ENCODE measurements at regions not wholly inside any gene's neighbourhood (a gene's known extent, or its start where the extent isn't known, plus 50 kb on each side); places are given as distances from the start of the nearest gene placed in this dataset.

DNA sequence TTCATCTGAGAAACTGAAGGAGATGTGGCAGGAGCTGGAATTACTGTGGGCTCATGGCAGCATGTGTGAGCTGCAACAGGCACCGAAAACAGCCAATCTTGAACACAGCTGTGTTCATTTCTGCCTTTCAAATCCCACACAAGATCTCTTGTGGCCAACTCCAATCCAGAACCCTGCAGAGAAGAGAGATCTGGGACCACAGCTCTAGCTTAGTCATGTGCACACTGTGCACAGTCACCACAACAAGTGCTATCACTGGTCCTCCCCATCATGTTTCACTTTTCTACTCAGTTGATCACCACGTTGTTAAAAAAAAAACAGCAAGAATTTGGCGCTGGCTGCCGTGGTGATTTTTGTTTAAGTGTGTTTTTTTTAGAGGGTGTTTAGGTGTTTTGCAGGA lies 254.5 kb upstream of the ELAC2 start:
- no peaks in the 10 kb centered on the region for H3K36me3 ChIP-seq (ENCODE audit: control insufficient read depth in 2 of 2, insufficient read depth in 2 of 2, low read length in 2 of 2)
- H3K27me3 ChIP-seq (ENCODE audit: control insufficient read depth in 1 of 2, insufficient read depth in 2 of 2, low read length in 2 of 2) = no peaks in the 10 kb centered on the region

DNA sequence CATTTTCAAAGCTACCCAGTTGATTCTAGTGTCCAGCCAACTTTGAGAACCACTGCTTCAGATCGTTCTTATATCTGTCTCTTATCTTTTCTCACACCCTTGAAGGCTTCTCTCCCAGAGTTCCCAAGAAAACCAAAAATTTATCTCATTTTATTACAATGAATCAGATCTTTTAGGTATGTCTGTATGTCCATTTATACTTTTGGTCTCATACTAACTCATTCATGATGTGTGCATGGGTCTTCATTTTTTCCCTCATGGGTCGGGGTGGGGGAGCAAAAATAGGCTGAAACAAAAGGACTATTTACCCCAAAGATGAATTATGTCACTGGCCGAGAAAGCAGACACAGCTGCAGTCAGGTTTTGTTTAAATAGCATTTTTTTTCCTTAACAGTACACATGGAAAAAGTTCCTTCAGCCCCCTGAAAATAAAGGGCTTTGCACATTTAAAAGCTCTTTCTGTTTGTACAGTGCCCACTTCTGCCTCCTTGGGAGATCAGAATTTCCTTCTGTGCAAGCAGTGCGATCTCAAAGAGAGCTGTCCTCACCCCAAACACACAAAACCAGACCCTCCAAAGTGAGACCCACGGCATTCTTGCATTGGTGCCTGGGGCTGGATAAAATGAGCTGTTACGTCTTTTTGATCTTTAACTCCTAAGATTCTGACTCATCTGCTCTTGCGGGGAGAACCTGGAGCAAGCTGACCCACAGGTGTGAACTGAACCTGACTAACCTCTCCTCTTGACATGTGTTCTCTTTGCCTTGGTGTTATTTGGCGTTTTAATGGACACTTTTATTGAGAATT lies 251.2 kb upstream of the ELAC2 start:
- no peaks in the 10 kb centered on the region for H3K36me3 ChIP-seq (ENCODE audit: control insufficient read depth in 2 of 2, insufficient read depth in 2 of 2, low read length in 2 of 2)
- H3K4me3 ChIP-seq (ENCODE audit: low read length in 2 of 2) = no peak overlapping the region
- no peaks in the 10 kb centered on the region for H3K9me3 ChIP-seq (ENCODE audit: control insufficient read depth in 2 of 2, low read length in 2 of 2)
- H3K27me3 ChIP-seq (ENCODE audit: control insufficient read depth in 1 of 2, insufficient read depth in 2 of 2, low read length in 2 of 2) = no peaks in the 10 kb centered on the region
- H3K4me1 ChIP-seq (ENCODE audit: control insufficient read depth, insufficient read depth, low read length) = no peaks in the 10 kb centered on the region
- H3K27ac ChIP-seq (ENCODE audit: low read length) = no peak overlapping the region
- no peak overlapping the region for H3K9ac ChIP-seq (ENCODE audit: low read length in 2 of 2)

More for the DNA sequence above, 254.5 kb upstream of the ELAC2 start:
- Histone ChIP-seq H3K9ac (ENCODE audit: low read length in 2 of 2) (no peak overlapping the region), H3K9me3 (ENCODE audit: control insufficient read depth in 2 of 2, low read length in 2 of 2) (no peaks in the 10 kb centered on the region), H3K4me3 (ENCODE audit: low read length in 2 of 2) (no peak overlapping the region), H3K4me1 (ENCODE audit: control insufficient read depth, insufficient read depth, low read length) (no peaks in the 10 kb centered on the region), H3K27ac (ENCODE audit: low read length) (no peak overlapping the region)

DNA sequence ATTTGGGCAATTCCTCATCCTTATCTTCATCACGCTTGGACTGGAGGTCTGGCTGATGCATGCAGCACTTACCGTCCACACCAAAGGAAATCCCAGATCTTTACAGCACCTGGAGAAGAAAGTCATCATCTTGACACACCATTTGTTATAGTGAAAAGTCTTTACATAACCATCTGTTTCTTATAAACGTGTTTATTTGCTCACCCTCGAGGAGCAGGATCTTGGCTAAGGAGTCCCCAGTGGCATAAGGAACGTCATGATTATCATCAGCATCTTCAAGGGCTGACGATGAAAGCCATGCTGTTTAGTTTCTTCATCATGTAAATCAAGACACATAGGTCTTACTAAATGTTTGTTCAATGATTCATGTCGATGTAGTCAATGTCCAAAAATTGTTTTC lies 248.8 kb upstream of the ELAC2 start:
- Histone ChIP-seq H3K36me3 (ENCODE audit: control insufficient read depth in 2 of 2, insufficient read depth in 2 of 2, low read length in 2 of 2) (no peaks in the 10 kb centered on the region), H3K27me3 (ENCODE audit: control insufficient read depth in 1 of 2, insufficient read depth in 2 of 2, low read length in 2 of 2) (no peaks in the 10 kb centered on the region), H3K9ac (ENCODE audit: low read length in 2 of 2) (no peak overlapping the region), H3K4me1 (ENCODE audit: control insufficient read depth, insufficient read depth, low read length) (no peaks in the 10 kb centered on the region), H3K27ac (ENCODE audit: low read length) (no peak overlapping the region), H3K4me3 (ENCODE audit: low read length in 2 of 2) (no peak overlapping the region), H3K9me3 (ENCODE audit: control insufficient read depth in 2 of 2, low read length in 2 of 2) (no peaks in the 10 kb centered on the region)

DNA sequence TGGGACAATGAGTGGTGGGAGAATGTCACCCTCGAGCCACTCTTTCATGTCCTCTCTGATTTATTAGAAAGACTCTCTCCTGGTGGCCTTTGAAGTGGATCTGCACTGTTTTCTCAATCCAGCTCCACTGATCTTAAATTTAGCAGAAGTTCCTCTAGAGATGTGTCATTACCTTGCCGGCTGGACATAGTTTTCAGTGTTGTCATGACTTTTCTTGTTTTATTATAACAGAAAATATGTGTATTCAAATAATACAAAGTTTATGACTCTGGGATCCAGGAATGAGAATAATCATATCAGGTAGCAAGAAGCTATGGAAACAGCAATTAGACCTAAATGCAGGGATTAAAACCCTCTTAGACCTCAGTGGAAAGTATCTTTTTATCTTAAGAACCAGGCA lies 247.5 kb upstream of the ELAC2 start:
- Histone ChIP-seq H3K4me1 (ENCODE audit: control insufficient read depth, insufficient read depth, low read length) (no peaks in the 10 kb centered on the region), H3K36me3 (ENCODE audit: control insufficient read depth in 2 of 2, insufficient read depth in 2 of 2, low read length in 2 of 2) (no peaks in the 10 kb centered on the region), H3K27me3 (ENCODE audit: control insufficient read depth in 1 of 2, insufficient read depth in 2 of 2, low read length in 2 of 2) (no peaks in the 10 kb centered on the region), H3K9ac (ENCODE audit: low read length in 2 of 2) (no peak overlapping the region), H3K9me3 (ENCODE audit: control insufficient read depth in 2 of 2, low read length in 2 of 2) (no peaks in the 10 kb centered on the region), H3K4me3 (ENCODE audit: low read length in 2 of 2) (no peak overlapping the region), H3K27ac (ENCODE audit: low read length) (no peak overlapping the region)

DNA sequence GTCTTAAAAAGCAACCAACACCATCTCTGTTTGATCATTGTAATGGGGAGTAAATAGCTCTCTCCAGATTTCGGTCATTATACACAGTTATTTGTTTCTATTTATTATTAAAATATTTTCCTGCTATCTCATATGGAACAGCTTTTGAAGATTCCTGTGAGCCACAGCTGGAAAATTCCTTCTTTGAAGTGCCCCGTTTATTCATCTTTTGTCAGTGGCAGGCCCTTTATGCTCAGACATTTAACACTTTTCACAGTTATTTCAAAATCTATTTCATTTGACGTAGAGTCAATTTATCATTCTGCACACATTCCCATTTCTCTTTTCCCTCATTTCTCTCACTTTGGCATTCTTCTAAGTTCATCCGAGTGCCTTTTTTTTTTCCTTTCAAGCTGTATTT lies 245.9 kb upstream of the ELAC2 start:
- Histone ChIP-seq H3K9me3 (ENCODE audit: control insufficient read depth in 2 of 2, low read length in 2 of 2) (no peaks in the 10 kb centered on the region), H3K4me1 (ENCODE audit: control insufficient read depth, insufficient read depth, low read length) (no peaks in the 10 kb centered on the region), H3K27me3 (ENCODE audit: control insufficient read depth in 1 of 2, insufficient read depth in 2 of 2, low read length in 2 of 2) (no peaks in the 10 kb centered on the region), H3K4me3 (ENCODE audit: low read length in 2 of 2) (no peak overlapping the region), H3K9ac (ENCODE audit: low read length in 2 of 2) (no peak overlapping the region), H3K27ac (ENCODE audit: low read length) (no peak overlapping the region), H3K36me3 (ENCODE audit: control insufficient read depth in 2 of 2, insufficient read depth in 2 of 2, low read length in 2 of 2) (no peaks in the 10 kb centered on the region)

DNA sequence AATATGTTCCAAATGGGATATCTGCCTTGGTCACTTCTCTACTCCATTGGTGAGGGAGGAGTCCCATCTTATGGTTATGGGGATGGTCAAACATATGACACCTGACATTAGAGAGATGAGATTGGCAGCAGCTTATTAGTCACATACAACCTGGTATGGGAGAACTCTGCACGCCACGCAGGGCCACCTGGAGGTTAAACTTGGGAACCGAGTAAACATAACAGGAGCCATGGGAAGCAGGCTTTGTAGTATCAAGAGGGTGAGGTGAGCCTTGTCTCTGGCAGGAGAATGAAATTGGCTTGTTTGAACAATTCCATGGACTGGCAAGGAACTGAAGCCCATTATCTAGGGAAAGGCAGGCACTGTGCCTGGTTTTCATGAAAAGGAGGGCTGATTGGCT lies 238.7 kb upstream of the ELAC2 start:
- H3K4me1 ChIP-seq (ENCODE audit: control insufficient read depth, insufficient read depth, low read length) = no peaks in the 10 kb centered on the region
- H3K4me3 ChIP-seq (ENCODE audit: low read length in 2 of 2) = no peak overlapping the region
- H3K36me3 ChIP-seq (ENCODE audit: control insufficient read depth in 2 of 2, insufficient read depth in 2 of 2, low read length in 2 of 2) = no peaks in the 10 kb centered on the region
- H3K9me3 ChIP-seq (ENCODE audit: control insufficient read depth in 2 of 2, low read length in 2 of 2) = no peaks in the 10 kb centered on the region
- no peaks in the 10 kb centered on the region for H3K27me3 ChIP-seq (ENCODE audit: control insufficient read depth in 1 of 2, insufficient read depth in 2 of 2, low read length in 2 of 2)
- H3K27ac ChIP-seq (ENCODE audit: low read length) = no peak overlapping the region
- H3K9ac ChIP-seq (ENCODE audit: low read length in 2 of 2) = no peak overlapping the region

DNA sequence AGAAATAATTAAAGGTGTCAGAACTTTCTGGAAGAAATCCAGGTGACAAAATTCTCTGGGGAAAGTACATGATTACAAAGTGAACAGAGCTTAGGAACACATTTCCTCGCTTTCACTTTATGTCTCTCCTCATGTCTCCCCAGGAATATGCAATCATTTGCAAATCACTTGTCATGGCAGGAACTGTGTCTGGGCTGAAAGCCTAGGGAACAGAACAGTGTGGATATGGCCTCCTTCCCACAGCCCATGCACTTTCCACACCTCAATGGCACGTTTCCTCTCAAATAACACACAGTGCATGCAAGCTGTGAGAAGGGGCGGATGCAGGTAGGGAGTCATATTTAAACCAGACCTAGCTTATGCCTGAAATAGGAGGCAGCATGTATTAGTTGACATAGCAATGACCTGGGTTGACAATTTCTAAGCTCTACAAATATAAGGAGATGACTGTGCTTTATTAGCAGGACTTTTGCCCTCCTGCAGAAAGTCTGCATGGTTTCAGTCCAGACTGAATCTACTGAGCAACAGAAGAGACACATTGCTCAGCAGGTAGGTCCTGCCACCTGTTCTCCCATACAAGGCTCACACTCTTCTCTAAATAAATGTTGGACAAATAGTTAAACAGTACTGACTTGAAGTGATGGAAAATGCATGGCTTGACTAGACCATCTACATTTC lies 236.0 kb upstream of the ELAC2 start:
- no peak overlapping the region for H3K9ac ChIP-seq (ENCODE audit: low read length in 2 of 2)
- no peak overlapping the region for H3K4me3 ChIP-seq (ENCODE audit: low read length in 2 of 2)
- H3K27me3 ChIP-seq (ENCODE audit: control insufficient read depth in 1 of 2, insufficient read depth in 2 of 2, low read length in 2 of 2) = no peaks in the 10 kb centered on the region
- no peaks in the 10 kb centered on the region for H3K36me3 ChIP-seq (ENCODE audit: control insufficient read depth in 2 of 2, insufficient read depth in 2 of 2, low read length in 2 of 2)
- H3K9me3 ChIP-seq (ENCODE audit: control insufficient read depth in 2 of 2, low read length in 2 of 2) = no peaks in the 10 kb centered on the region
- no peaks in the 10 kb centered on the region for H3K4me1 ChIP-seq (ENCODE audit: control insufficient read depth, insufficient read depth, low read length)
- H3K27ac ChIP-seq (ENCODE audit: low read length) = no peak overlapping the region

DNA sequence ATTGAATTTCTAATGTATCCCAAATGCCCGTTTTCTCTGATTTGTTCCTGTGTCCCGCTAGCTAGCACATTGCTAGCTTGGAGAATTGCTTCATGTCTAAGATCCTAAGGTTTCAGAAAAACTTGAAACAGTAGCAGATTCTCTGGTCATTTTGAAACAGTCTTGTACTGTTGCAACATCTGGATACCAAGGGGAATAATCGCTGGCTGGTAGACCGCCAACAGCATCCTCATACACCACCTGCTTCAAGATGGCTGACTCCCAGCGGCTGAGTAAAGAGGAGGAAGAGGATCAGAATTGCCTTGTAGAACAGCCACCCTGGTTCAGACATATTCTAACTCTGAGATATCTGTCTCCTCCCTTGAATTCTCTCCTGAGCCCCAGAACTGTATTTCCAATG lies 226.7 kb upstream of the ELAC2 start:
- H3K36me3 ChIP-seq (ENCODE audit: control insufficient read depth in 2 of 2, insufficient read depth in 2 of 2, low read length in 2 of 2) = no peaks in the 10 kb centered on the region
- H3K4me1 ChIP-seq (ENCODE audit: control insufficient read depth, insufficient read depth, low read length) = no peaks in the 10 kb centered on the region

DNA sequence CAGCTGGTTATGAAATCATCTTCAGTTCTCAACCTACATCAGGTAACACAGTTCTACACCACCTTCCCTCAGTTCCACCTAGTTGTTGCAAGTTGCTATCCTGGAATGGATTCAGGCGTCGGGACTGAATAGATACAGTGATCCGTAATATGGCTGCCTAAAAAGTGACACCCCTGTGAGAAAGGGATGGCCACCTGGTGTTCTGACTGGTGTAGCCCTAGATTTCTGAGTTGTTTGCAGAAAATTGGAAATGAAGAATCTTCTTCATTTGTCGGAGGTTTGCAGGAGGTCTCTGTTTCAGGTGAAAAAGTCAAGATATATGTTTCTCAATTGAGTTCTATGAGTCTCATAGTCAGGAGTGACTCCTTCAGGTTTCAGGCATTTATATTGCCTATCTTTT lies 225.8 kb upstream of the ELAC2 start:
- Histone ChIP-seq H3K27me3 (ENCODE audit: control insufficient read depth in 1 of 2, insufficient read depth in 2 of 2, low read length in 2 of 2) (no peaks in the 10 kb centered on the region), H3K4me3 (ENCODE audit: low read length in 2 of 2) (no peak overlapping the region), H3K9me3 (ENCODE audit: control insufficient read depth in 2 of 2, low read length in 2 of 2) (no peaks in the 10 kb centered on the region), H3K36me3 (ENCODE audit: control insufficient read depth in 2 of 2, insufficient read depth in 2 of 2, low read length in 2 of 2) (no peaks in the 10 kb centered on the region), H3K9ac (ENCODE audit: low read length in 2 of 2) (no peak overlapping the region), H3K27ac (ENCODE audit: low read length) (no peak overlapping the region), H3K4me1 (ENCODE audit: control insufficient read depth, insufficient read depth, low read length) (no peaks in the 10 kb centered on the region)

More for the DNA sequence above, 226.7 kb upstream of the ELAC2 start:
- Histone ChIP-seq H3K9ac (ENCODE audit: low read length in 2 of 2) (no peak overlapping the region), H3K9me3 (ENCODE audit: control insufficient read depth in 2 of 2, low read length in 2 of 2) (no peaks in the 10 kb centered on the region), H3K27me3 (ENCODE audit: control insufficient read depth in 1 of 2, insufficient read depth in 2 of 2, low read length in 2 of 2) (no peaks in the 10 kb centered on the region), H3K27ac (ENCODE audit: low read length) (no peak overlapping the region), H3K4me3 (ENCODE audit: low read length in 2 of 2) (no peak overlapping the region)

DNA sequence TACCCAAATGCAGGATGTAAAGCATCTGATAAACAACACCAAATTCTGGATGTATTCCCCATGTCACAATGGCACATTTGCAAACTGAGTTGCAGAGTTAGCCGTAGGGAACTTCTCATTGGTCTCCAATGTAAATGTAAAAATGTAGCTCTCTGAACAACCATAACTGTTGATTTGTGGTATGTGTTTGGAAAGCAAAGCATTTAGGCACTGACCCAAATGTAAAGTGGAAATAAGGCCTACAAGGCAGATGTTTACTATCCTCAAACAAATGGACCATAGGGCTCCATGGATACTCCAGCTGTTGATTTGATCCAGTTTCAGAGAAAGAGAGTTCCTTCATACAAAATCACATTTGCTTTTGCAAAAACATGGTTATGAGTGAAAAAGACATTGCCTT lies 223.0 kb upstream of the ELAC2 start:
- no peaks in the 10 kb centered on the region for H3K36me3 ChIP-seq (ENCODE audit: control insufficient read depth in 2 of 2, insufficient read depth in 2 of 2, low read length in 2 of 2)
- no peaks in the 10 kb centered on the region for H3K4me1 ChIP-seq (ENCODE audit: control insufficient read depth, insufficient read depth, low read length)
- H3K4me3 ChIP-seq (ENCODE audit: low read length in 2 of 2) = no peak overlapping the region
- H3K9me3 ChIP-seq (ENCODE audit: control insufficient read depth in 2 of 2, low read length in 2 of 2) = no peaks in the 10 kb centered on the region
- H3K27me3 ChIP-seq (ENCODE audit: control insufficient read depth in 1 of 2, insufficient read depth in 2 of 2, low read length in 2 of 2) = no peaks in the 10 kb centered on the region
- no peak overlapping the region for H3K9ac ChIP-seq (ENCODE audit: low read length in 2 of 2)
- no peak overlapping the region for H3K27ac ChIP-seq (ENCODE audit: low read length)
